ENCODE measurements at regions not wholly inside any gene's neighbourhood (a gene's known extent, or its start where the extent isn't known, plus 50 kb on each side); places are given as distances from the start of the nearest gene placed in this dataset.
A peak's percentile ranks its signal among the peaks of the same experiment; 100 is the strongest.

GRCh38 chr5:128775558-128775957, 189.7 kb upstream of the SLC27A6 start:
- Histone ChIP-seq H3K4me3 (replicated peaks in 1 of 3; ENCODE audit: insufficient read depth in 1 of 3, low read depth in 1 of 3, low read length in 3 of 3) (no peak overlapping the region), H3K27ac (ENCODE audit: insufficient read depth, low read depth, low read length) (no peak overlapping the region), H3K9me3 (replicated peaks; ENCODE audit: control insufficient read depth, insufficient read depth, low read length) (no peaks in the 10 kb centered on the region), H3K27me3 (ENCODE audit: control insufficient read depth in 2 of 2, insufficient read depth in 2 of 2, low read length in 2 of 2) (no peaks in the 10 kb centered on the region), H3K79me2 (ENCODE audit: control insufficient read depth, insufficient read depth, low read length) (no peaks in the 10 kb centered on the region), H3K4me1 (ENCODE audit: control insufficient read depth, extremely low read depth, insufficient read depth, low read length) (peaks cover 20% of the 10 kb centered on the region), H3K9me1 (replicated peaks; ENCODE audit: control insufficient read depth, extremely low read depth, insufficient read depth, low read length) (no peaks in the 10 kb centered on the region), H3K4me2 (ENCODE audit: insufficient read depth, low read length) (no peak overlapping the region), H4K20me1 (replicated peaks; ENCODE audit: control insufficient read depth, extremely low read depth, insufficient read depth, low read length) (no peaks in the 10 kb centered on the region), H3K9ac (replicated peaks; ENCODE audit: extremely low read depth, insufficient read depth, low read length) (no peak overlapping the region), H3K36me3 (ENCODE audit: control insufficient read depth in 2 of 2, extremely low read depth in 1 of 2, insufficient read depth in 2 of 2, low read length in 2 of 2) (no peaks in the 10 kb centered on the region), H2AFZ (ENCODE audit: low read depth, low read length) (no peak overlapping the region)
- DNase-seq (ENCODE audit: low read depth, low spot score) (no peak), FAIRE-seq (no peak)
- POLR2A ChIA-PET = no interaction called here
- CTCF ChIA-PET = no interaction called here
- TF ChIP-seq JUN (IDR thresholded peaks at IDR 0.05; ENCODE audit: borderline replicate concordance, insufficient read depth, insufficient read length, low read depth) (no peak), GATA2 (IDR thresholded peaks at IDR 0.05; ENCODE audit: insufficient read depth, insufficient read length, low read depth, low read length) (no peak)
- TF ChIP-seq, protein P1, sequence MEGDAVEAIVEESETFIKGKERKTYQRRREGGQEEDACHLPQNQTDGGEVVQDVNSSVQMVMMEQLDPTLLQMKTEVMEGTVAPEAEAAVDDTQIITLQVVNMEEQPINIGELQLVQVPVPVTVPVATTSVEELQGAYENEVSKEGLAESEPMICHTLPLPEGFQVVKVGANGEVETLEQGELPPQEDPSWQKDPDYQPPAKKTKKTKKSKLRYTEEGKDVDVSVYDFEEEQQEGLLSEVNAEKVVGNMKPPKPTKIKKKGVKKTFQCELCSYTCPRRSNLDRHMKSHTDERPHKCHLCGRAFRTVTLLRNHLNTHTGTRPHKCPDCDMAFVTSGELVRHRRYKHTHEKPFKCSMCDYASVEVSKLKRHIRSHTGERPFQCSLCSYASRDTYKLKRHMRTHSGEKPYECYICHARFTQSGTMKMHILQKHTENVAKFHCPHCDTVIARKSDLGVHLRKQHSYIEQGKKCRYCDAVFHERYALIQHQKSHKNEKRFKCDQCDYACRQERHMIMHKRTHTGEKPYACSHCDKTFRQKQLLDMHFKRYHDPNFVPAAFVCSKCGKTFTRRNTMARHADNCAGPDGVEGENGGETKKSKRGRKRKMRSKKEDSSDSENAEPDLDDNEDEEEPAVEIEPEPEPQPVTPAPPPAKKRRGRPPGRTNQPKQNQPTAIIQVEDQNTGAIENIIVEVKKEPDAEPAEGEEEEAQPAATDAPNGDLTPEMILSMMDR (IDR thresholded peaks at IDR 0.05; ENCODE audit: extremely low read depth in 1 of 2, insufficient read depth in 1 of 2, low read depth in 1 of 2, low read length in 2 of 2) = no peak
- dilution Hi-C loops (cut with MboI; ENCODE audit: extremely low pct_ligation_motif_present, low sequenced_read_pairs) (no loop called here), intact Hi-C loops (cut with micrococcal nuclease) (no loop called here)
- BruUV-seq (replicated peaks) = no TSS peak

DNA sequence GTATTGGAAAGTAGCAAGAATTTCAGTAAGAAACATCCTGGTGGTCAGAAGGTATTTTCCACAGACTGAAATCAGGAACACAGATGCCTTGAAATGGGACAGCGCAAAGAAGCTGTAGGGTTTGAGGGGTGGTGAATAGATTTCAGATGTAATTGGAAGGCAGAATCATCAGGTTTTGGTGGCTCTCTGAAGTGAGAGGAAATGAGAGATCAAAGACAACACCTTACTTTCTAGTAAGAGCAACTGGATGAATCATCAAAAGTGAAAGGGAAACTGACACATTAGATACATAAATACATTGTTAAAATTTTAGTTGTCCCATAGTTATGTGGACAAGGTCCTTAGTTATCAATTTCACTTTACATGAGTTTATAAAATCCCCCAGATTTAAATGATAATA, 188.2 kb upstream of the SLC27A6 start:
- Histone ChIP-seq H3K27ac (ENCODE audit: insufficient read depth, low read depth, low read length) (no peak overlapping the region), H4K20me1 (replicated peaks; ENCODE audit: control insufficient read depth, extremely low read depth, insufficient read depth, low read length) (no peaks in the 10 kb centered on the region), H3K9me3 (replicated peaks; ENCODE audit: control insufficient read depth, insufficient read depth, low read length) (no peaks in the 10 kb centered on the region), H2AFZ (ENCODE audit: low read depth, low read length) (no peak overlapping the region), H3K4me2 (ENCODE audit: insufficient read depth, low read length) (no peak overlapping the region), H3K9ac (replicated peaks; ENCODE audit: extremely low read depth, insufficient read depth, low read length) (no peak overlapping the region), H3K4me1 (ENCODE audit: control insufficient read depth, extremely low read depth, insufficient read depth, low read length) (peaks cover 27% of the 10 kb centered on the region), H3K27me3 (ENCODE audit: control insufficient read depth in 2 of 2, insufficient read depth in 2 of 2, low read length in 2 of 2) (no peaks in the 10 kb centered on the region), H3K79me2 (ENCODE audit: control insufficient read depth, insufficient read depth, low read length) (no peaks in the 10 kb centered on the region), H3K4me3 (replicated peaks in 1 of 3; ENCODE audit: insufficient read depth in 1 of 3, low read depth in 1 of 3, low read length in 3 of 3) (no peak overlapping the region), H3K36me3 (ENCODE audit: control insufficient read depth in 2 of 2, extremely low read depth in 1 of 2, insufficient read depth in 2 of 2, low read length in 2 of 2) (no peaks in the 10 kb centered on the region), H3K9me1 (replicated peaks; ENCODE audit: control insufficient read depth, extremely low read depth, insufficient read depth, low read length) (no peaks in the 10 kb centered on the region)
- ChIA-PET CTCF (no interaction called here), POLR2A (no interaction called here)
- no peak for FAIRE-seq
- dilution Hi-C loops (cut with MboI; ENCODE audit: extremely low pct_ligation_motif_present, low sequenced_read_pairs) (no loop called here), intact Hi-C loops (cut with micrococcal nuclease) (no loop called here)
- peak; percentile 35 for DNase-seq (ENCODE audit: low read depth, low spot score)
- BruUV-seq (replicated peaks) = no TSS peak
- TF ChIP-seq POLR2AphosphoS5 (IDR thresholded peaks at IDR 0.05; ENCODE audit: insufficient read depth, low read depth, low read length) = no peak
- TF ChIP-seq FOS (IDR thresholded peaks at IDR 0.05; ENCODE audit: borderline replicate concordance, insufficient read depth, low read length) = peak; percentile 46
- TF ChIP-seq, protein P2, sequence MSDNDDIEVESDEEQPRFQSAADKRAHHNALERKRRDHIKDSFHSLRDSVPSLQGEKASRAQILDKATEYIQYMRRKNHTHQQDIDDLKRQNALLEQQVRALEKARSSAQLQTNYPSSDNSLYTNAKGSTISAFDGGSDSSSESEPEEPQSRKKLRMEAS (IDR thresholded peaks at IDR 0.05; ENCODE audit: insufficient read depth, insufficient read length) = no peak

Measured in endothelial cell of umbilical vein (primary cell).